Renal pelvis (tissue), 1 donor: ENCODE measurements at regions not wholly inside any gene's neighbourhood (a gene's known extent, or its start where the extent isn't known, plus 50 kb on each side); places are given as distances from the start of the nearest gene placed in this dataset.
"Not testable (repeated sequence)": the region's sequence is repeated elsewhere in the genome, so short reads cannot be mapped to it uniquely, and the experiment has no call there.

Source experiments
- DNase-seq: peaks from one replicate; pipeline ENCODE4 v3.0.0-alpha.2; 2013

- DNase-seq = no peak
These were observed 76.8 kb upstream of the PRKG1 start for GRCh38 chr10:50997461-50997860.

- DNase-seq = no peak
These were observed 75.1 kb upstream of the PRKG1 start for GRCh38 chr10:50999163-50999562.

GRCh38 chr10:51000164-51000563 lies 74.1 kb upstream of the PRKG1 start:
- no peak for DNase-seq

GRCh38 chr10:51000976-51001375 lies 73.3 kb upstream of the PRKG1 start:
- no peak for DNase-seq

- no peak for DNase-seq
These were observed 72.7 kb upstream of the PRKG1 start for GRCh38 chr10:51001587-51001986.

- DNase-seq = no peak
These were observed 71.8 kb upstream of the PRKG1 start for GRCh38 chr10:51002469-51002868.

- no peak for DNase-seq
These were observed 69.5 kb upstream of the PRKG1 start for GRCh38 chr10:51004776-51005175.

GRCh38 chr10:51005551-51005950 lies 68.7 kb upstream of the PRKG1 start:
- DNase-seq = no peak

- no peak for DNase-seq
These were observed 67.6 kb upstream of the PRKG1 start for GRCh38 chr10:51006686-51007085.

- no peak for DNase-seq
These were observed 66.5 kb upstream of the PRKG1 start for GRCh38 chr10:51007781-51008180.

- DNase-seq = no peak
These were observed 65.9 kb upstream of the PRKG1 start for GRCh38 chr10:51008346-51008745.

GRCh38 chr10:51010977-51011376 lies 63.3 kb upstream of the PRKG1 start:
- DNase-seq = no peak

- no peak for DNase-seq
These were observed 62.2 kb upstream of the PRKG1 start for GRCh38 chr10:51012073-51012472.

- no peak for DNase-seq
These were observed 59.5 kb upstream of the PRKG1 start for GRCh38 chr10:51014680-51015389.

- not testable (repeated sequence) for DNase-seq
These were observed 58.9 kb upstream of the PRKG1 start for GRCh38 chr10:51015390-51015754.

- DNase-seq = no peak
These were observed 54.1 kb upstream of the PRKG1 start for GRCh38 chr10:51020200-51020599.

GRCh38 chr10:51022933-51023585 lies 51.2 kb upstream of the PRKG1 start:
- no peak for DNase-seq

- DNase-seq = no peak
These were observed 50.7 kb upstream of the PRKG1 start for GRCh38 chr10:51023636-51024035.
